HepG2 (cell line): ENCODE measurements at regions not wholly inside any gene's neighbourhood (a gene's known extent, or its start where the extent isn't known, plus 50 kb on each side); places are given as distances from the start of the nearest gene placed in this dataset.

Source experiments
- BRD4 ChIP-seq: sonication (generic); formaldehyde crosslinking; IDR thresholded peaks from 2 replicates; pipeline ENCODE4 v1.4.0; 2020; ENCODE audit warnings: missing genetic modification reagents
- DNMT3B ChIP-seq: conservative IDR thresholded peaks from 2 replicates; pipeline ENCODE4 v1.6.1; 2016; ENCODE audit warnings: missing biosample characterization, control low read depth
- FOXP1 ChIP-seq, 2 experiments: fragments of 450-650 bp in 1 of 2; IDR thresholded peaks; 2 replicates each; pipeline ENCODE4 v1.6.1; 2017 to 2018; ENCODE audit warnings: antibody characterized with exemption in 1 of 2
- JUNB ChIP-seq: sonication (generic); formaldehyde crosslinking; IDR thresholded peaks from 2 replicates; pipeline ENCODE4 v1.8.0; 2022; ENCODE audit warnings: missing genetic modification reagents, mild to moderate bottlenecking, borderline replicate concordance
- KLF15 ChIP-seq: sonication (generic); formaldehyde crosslinking; IDR thresholded peaks from 2 replicates; pipeline ENCODE4 v1.8.1; 2023; ENCODE audit warnings: borderline replicate concordance, mild to moderate bottlenecking, inconsistent platforms, missing genetic modification reagents, mixed read lengths
- NONO ChIP-seq, 2 experiments: fragments of 450-650 bp in 1 of 2; sonication (generic) in 1 of 2; formaldehyde crosslinking in 1 of 2; IDR thresholded peaks in 1 of 2; conservative IDR thresholded peaks in 1 of 2; 2 replicates each; pipeline versions ENCODE4 v1.6.1 to v1.8.0; 2017 to 2022; ENCODE audit warnings: mild to moderate bottlenecking in 1 of 2, missing genetic modification reagents in 1 of 2, moderate library complexity in 1 of 2
- NR3C1 ChIP-seq: sonication (generic); formaldehyde crosslinking; IDR thresholded peaks from 2 replicates; pipeline ENCODE4 v1.4.0; 2020; ENCODE audit warnings: missing genetic modification reagents
- SMAD1 ChIP-seq: sonication (generic); formaldehyde crosslinking; IDR thresholded peaks from 2 replicates; pipeline ENCODE4 v1.4.0; 2020; ENCODE audit warnings: missing genetic modification reagents, low read depth, mild to moderate bottlenecking, borderline replicate concordance
- THAP11 ChIP-seq: IDR thresholded peaks from 2 replicates; pipeline ENCODE4 v1.6.1; 2016; ENCODE audit warnings: missing biosample characterization, missing genetic modification reagents
- TP53 ChIP-seq: sonication (generic); formaldehyde crosslinking; conservative IDR thresholded peaks from 2 replicates; pipeline ENCODE4 v1.4.0; 2020; ENCODE audit warnings: missing genetic modification reagents
- TRIM24 ChIP-seq: sonication (generic); formaldehyde crosslinking; IDR thresholded peaks from 2 replicates; pipeline ENCODE4 v1.8.0; 2022; ENCODE audit warnings: mild to moderate bottlenecking, missing genetic modification reagents
- ZKSCAN1 ChIP-seq: fragments of 150-350 bp; IDR thresholded peaks from 2 replicates; pipeline ENCODE4 v1.6.1; 2014; ENCODE audit warnings: low read length
- ZNF317 ChIP-seq: sonication (generic); formaldehyde crosslinking; IDR thresholded peaks from 2 replicates; pipeline ENCODE4 v1.5.0; 2020; ENCODE audit warnings: mild to moderate bottlenecking, missing genetic modification reagents
- ZNF367 ChIP-seq: sonication (generic); formaldehyde crosslinking; IDR thresholded peaks from 2 replicates; pipeline ENCODE4 v1.4.0; 2020; ENCODE audit warnings: missing genetic modification reagents, borderline replicate concordance
- ZNF510 ChIP-seq: sonication (generic); formaldehyde crosslinking; IDR thresholded peaks from 2 replicates; pipeline ENCODE4 v1.4.0; 2020; ENCODE audit warnings: low read depth, mild to moderate bottlenecking, missing genetic modification reagents
- ZNF607 ChIP-seq: sonication (generic); formaldehyde crosslinking; IDR thresholded peaks from 2 replicates; pipeline ENCODE4 v1.5.1; 2020; ENCODE audit warnings: missing genetic modification reagents, mild to moderate bottlenecking, borderline replicate concordance
- ZNF709 ChIP-seq: sonication (generic); formaldehyde crosslinking; IDR thresholded peaks from 2 replicates; pipeline ENCODE4 v1.5.0; 2020; ENCODE audit warnings: mild to moderate bottlenecking, missing genetic modification reagents
- ZNF720 ChIP-seq: sonication (generic); formaldehyde crosslinking; IDR thresholded peaks from 2 replicates; pipeline ENCODE4 v1.4.0; 2020; ENCODE audit warnings: missing genetic modification reagents
- ZNF891 ChIP-seq: sonication (generic); formaldehyde crosslinking; IDR thresholded peaks from 2 replicates; pipeline ENCODE4 v1.5.0; 2020; ENCODE audit warnings: mild to moderate bottlenecking, missing genetic modification reagents
- TF ChIP-seq, protein P1 (sequence below): sonication (generic); formaldehyde crosslinking; IDR thresholded peaks from 2 replicates; pipeline ENCODE4 v1.4.0; 2020; ENCODE audit warnings: low read depth, mild to moderate bottlenecking, missing genetic modification reagents
- TF ChIP-seq, protein P2 (sequence below): sonication (generic); formaldehyde crosslinking; IDR thresholded peaks from 2 replicates; pipeline ENCODE4 v1.8.0; 2022; ENCODE audit warnings: mild to moderate bottlenecking, missing genetic modification reagents, moderate library complexity
- TF ChIP-seq, protein P3 (sequence below): sonication (generic); formaldehyde crosslinking; IDR thresholded peaks from 2 replicates; pipeline ENCODE4 v1.8.1; 2023; ENCODE audit warnings: mild to moderate bottlenecking, moderate library complexity, missing genetic modification reagents
- TF ChIP-seq, protein P4 (sequence below): sonication (generic); formaldehyde crosslinking; IDR thresholded peaks from 2 replicates; pipeline ENCODE4 v1.4.0; 2020; ENCODE audit warnings: missing genetic modification reagents

DNA sequence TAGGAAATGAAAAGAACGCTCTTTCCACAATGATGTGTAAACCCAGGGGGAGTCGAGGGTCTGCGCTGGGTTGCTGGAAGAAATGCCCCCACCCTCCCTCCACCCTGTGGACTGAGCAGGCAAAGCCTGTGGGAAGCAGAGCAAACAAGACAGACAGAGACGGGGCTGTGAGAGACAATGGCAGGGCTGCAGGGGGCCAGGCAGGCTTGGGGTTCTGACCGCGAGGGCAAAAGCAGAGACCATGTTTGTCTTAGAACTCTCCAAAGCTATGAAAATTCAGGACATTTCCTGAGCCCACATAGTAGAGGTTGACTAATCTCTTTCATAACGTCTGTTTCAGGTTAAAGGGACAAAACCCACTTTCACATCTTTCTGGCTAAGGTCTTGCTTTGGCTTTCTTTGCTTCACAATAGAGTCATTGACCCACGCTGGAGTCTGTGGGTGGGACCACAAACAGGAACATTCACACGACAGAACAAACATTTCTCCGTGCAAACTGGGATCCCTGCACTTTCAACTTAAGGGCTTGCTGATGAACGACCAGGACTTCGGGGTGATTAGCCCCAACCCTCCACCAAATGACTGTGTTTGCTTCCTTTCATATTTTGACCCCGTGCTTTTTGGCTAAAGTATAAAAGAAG, 156.0 kb upstream of the TPM1 start (continued):
- TF ChIP-seq JUNB (CRISPR knock-in tag): peak; percentile 60; the same call in 1 of the 2 replicates
- no peak for TF ChIP-seq ZNF367 (CRISPR knock-in tag)
- TF ChIP-seq ZNF891 (CRISPR knock-in tag): no peak
- no peak for TF ChIP-seq NR3C1 (CRISPR knock-in tag)
- TF ChIP-seq, protein P1, sequence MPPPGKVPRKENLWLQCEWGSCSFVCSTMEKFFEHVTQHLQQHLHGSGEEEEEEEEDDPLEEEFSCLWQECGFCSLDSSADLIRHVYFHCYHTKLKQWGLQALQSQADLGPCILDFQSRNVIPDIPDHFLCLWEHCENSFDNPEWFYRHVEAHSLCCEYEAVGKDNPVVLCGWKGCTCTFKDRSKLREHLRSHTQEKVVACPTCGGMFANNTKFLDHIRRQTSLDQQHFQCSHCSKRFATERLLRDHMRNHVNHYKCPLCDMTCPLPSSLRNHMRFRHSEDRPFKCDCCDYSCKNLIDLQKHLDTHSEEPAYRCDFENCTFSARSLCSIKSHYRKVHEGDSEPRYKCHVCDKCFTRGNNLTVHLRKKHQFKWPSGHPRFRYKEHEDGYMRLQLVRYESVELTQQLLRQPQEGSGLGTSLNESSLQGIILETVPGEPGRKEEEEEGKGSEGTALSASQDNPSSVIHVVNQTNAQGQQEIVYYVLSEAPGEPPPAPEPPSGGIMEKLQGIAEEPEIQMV: no peak
- no peak for TF ChIP-seq ZNF510 (CRISPR knock-in tag)
- no peak for TF ChIP-seq FOXP1 (IDR thresholded peaks at IDR 0.05)
- peak; percentile 84; the same call in 1 of the 2 replicates for TF ChIP-seq FOXP1 (CRISPR knock-in tag; IDR thresholded peaks at IDR 0.05)
- peak; percentile 82 for TF ChIP-seq BRD4 (CRISPR knock-in tag)
- TF ChIP-seq ZNF720 (CRISPR knock-in tag): no peak
- no peak for TF ChIP-seq DNMT3B (CRISPR knock-in tag)
- no peak for TF ChIP-seq SMAD1 (CRISPR knock-in tag)
- TF ChIP-seq, protein P2, sequence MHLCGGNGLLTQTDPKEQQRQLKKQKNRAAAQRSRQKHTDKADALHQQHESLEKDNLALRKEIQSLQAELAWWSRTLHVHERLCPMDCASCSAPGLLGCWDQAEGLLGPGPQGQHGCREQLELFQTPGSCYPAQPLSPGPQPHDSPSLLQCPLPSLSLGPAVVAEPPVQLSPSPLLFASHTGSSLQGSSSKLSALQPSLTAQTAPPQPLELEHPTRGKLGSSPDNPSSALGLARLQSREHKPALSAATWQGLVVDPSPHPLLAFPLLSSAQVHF (CRISPR knock-in tag): no peak
- TF ChIP-seq ZKSCAN1: no peak
- TF ChIP-seq, protein P3, sequence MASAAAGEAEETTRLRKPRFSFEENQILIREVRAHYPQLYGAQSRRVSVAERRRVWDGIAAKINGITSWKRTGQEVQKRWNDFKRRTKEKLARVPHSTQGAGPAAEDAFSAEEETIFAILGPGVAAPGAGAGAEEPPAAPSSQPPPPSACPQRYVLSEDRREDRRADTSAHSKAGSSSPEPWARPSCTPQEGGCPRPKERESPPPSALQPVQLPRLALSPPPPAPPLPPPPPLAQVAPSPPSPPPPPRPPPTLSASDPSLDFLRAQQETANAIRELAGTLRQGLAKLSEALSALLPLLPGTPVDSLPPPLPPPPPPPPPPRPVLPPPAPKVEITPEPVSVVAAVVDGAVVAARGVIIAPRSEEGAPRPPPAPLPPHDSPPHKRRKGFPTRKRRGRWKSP (CRISPR knock-in tag): no peak
- no peak for TF ChIP-seq ZNF317 (CRISPR knock-in tag)
- TF ChIP-seq ZNF709 (CRISPR knock-in tag): no peak
- TF ChIP-seq KLF15 (CRISPR knock-in tag): no peak
- no peak for TF ChIP-seq TRIM24 (CRISPR knock-in tag)
- no peak for TF ChIP-seq NONO (IDR thresholded peaks at IDR 0.05)
- peak; percentile 44; the same call in 1 of the 2 replicates for TF ChIP-seq NONO (CRISPR knock-in tag; conservative IDR thresholded peaks at IDR 0.05)
- 0 out of 2 replicates have a peak, but pooled peaks have one; percentile 61 for TF ChIP-seq TP53 (CRISPR knock-in tag)
- peak; percentile 47; the same call in 1 of the 2 replicates for TF ChIP-seq THAP11 (CRISPR knock-in tag)
- TF ChIP-seq, protein P4, sequence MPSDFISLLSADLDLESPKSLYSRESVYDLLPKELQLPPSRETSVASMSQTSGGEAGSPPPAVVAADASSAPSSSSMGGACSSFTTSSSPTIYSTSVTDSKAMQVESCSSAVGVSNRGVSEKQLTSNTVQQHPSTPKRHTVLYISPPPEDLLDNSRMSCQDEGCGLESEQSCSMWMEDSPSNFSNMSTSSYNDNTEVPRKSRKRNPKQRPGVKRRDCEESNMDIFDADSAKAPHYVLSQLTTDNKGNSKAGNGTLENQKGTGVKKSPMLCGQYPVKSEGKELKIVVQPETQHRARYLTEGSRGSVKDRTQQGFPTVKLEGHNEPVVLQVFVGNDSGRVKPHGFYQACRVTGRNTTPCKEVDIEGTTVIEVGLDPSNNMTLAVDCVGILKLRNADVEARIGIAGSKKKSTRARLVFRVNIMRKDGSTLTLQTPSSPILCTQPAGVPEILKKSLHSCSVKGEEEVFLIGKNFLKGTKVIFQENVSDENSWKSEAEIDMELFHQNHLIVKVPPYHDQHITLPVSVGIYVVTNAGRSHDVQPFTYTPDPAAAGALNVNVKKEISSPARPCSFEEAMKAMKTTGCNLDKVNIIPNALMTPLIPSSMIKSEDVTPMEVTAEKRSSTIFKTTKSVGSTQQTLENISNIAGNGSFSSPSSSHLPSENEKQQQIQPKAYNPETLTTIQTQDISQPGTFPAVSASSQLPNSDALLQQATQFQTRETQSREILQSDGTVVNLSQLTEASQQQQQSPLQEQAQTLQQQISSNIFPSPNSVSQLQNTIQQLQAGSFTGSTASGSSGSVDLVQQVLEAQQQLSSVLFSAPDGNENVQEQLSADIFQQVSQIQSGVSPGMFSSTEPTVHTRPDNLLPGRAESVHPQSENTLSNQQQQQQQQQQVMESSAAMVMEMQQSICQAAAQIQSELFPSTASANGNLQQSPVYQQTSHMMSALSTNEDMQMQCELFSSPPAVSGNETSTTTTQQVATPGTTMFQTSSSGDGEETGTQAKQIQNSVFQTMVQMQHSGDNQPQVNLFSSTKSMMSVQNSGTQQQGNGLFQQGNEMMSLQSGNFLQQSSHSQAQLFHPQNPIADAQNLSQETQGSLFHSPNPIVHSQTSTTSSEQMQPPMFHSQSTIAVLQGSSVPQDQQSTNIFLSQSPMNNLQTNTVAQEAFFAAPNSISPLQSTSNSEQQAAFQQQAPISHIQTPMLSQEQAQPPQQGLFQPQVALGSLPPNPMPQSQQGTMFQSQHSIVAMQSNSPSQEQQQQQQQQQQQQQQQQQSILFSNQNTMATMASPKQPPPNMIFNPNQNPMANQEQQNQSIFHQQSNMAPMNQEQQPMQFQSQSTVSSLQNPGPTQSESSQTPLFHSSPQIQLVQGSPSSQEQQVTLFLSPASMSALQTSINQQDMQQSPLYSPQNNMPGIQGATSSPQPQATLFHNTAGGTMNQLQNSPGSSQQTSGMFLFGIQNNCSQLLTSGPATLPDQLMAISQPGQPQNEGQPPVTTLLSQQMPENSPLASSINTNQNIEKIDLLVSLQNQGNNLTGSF (CRISPR knock-in tag): no peak
- no peak for TF ChIP-seq ZNF607 (CRISPR knock-in tag)
